ENCODE measurements at regions not wholly inside any gene's neighbourhood (a gene's known extent, or its start where the extent isn't known, plus 50 kb on each side); places are given as distances from the start of the nearest gene placed in this dataset.

- DNase-seq (ENCODE audit: low read depth): no peak
Observed at GRCh38 chr4:129167640-129168260, 71.8 kb downstream of the C4orf33 start.

GRCh38 chr4:129172181-129172580, 76.2 kb downstream of the C4orf33 start:
- no peak for DNase-seq (ENCODE audit: low read depth)

- no peak for DNase-seq (ENCODE audit: low read depth)
Observed at GRCh38 chr4:129176864-129177263, 80.9 kb downstream of the C4orf33 start.

GRCh38 chr4:129179276-129179675, 83.3 kb downstream of the C4orf33 start:
- no peak for DNase-seq (ENCODE audit: low read depth)

- no peak for DNase-seq (ENCODE audit: low read depth)
Observed at GRCh38 chr4:129189630-129190029, 93.7 kb downstream of the C4orf33 start.

GRCh38 chr4:129193357-129194100, 97.6 kb downstream of the C4orf33 start:
- no peak for DNase-seq (ENCODE audit: low read depth)

GRCh38 chr4:129208481-129208880, 112.5 kb downstream of the C4orf33 start:
- DNase-seq (ENCODE audit: low read depth): no peak

GRCh38 chr4:129213692-129214091, 117.7 kb downstream of the C4orf33 start:
- DNase-seq (ENCODE audit: low read depth): no peak

GRCh38 chr4:129218360-129218759, 122.4 kb downstream of the C4orf33 start:
- no peak for DNase-seq (ENCODE audit: low read depth)

- no peak for DNase-seq (ENCODE audit: low read depth)
Observed at GRCh38 chr4:129218897-129219296, 122.9 kb downstream of the C4orf33 start.

- DNase-seq (ENCODE audit: low read depth): no peak
Observed at GRCh38 chr4:129220254-129220653, 124.3 kb downstream of the C4orf33 start.

- no peak for DNase-seq (ENCODE audit: low read depth)
Observed at GRCh38 chr4:129223945-129224344, 128.0 kb downstream of the C4orf33 start.

GRCh38 chr4:129230846-129231245, 134.9 kb downstream of the C4orf33 start:
- DNase-seq (ENCODE audit: low read depth): no peak

- DNase-seq (ENCODE audit: low read depth): no peak
Observed at GRCh38 chr4:129231945-129232588, 136.1 kb downstream of the C4orf33 start.

GRCh38 chr4:129232589-129233337, 136.8 kb downstream of the C4orf33 start:
- DNase-seq (ENCODE audit: low read depth): no peak

- DNase-seq (ENCODE audit: low read depth): no peak
Observed at GRCh38 chr4:129233691-129234090, 137.7 kb downstream of the C4orf33 start.

- DNase-seq (ENCODE audit: low read depth): no peak
Observed at GRCh38 chr4:129236351-129236750, 140.4 kb downstream of the C4orf33 start.

- DNase-seq (ENCODE audit: low read depth): peak; percentile 1
Observed at GRCh38 chr4:129239088-129239487, 143.1 kb downstream of the C4orf33 start.

GRCh38 chr4:129240816-129241215, 144.9 kb downstream of the C4orf33 start:
- no peak for DNase-seq (ENCODE audit: low read depth)

- no peak for DNase-seq (ENCODE audit: low read depth)
Observed at GRCh38 chr4:129246145-129246544, 150.2 kb downstream of the C4orf33 start.

- no peak for DNase-seq (ENCODE audit: low read depth)
Observed at GRCh38 chr4:129246910-129247461, 151.0 kb downstream of the C4orf33 start.

- no peak for DNase-seq (ENCODE audit: low read depth)
Observed at GRCh38 chr4:129248621-129249020, 152.7 kb downstream of the C4orf33 start.

Data from GM04504 (cell line).